GM23248 (cell line): ENCODE measurements at regions not wholly inside any gene's neighbourhood (a gene's known extent, or its start where the extent isn't known, plus 50 kb on each side); places are given as distances from the start of the nearest gene placed in this dataset.

ENCODE experiments used
- EZH2 ChIP-seq: fragments of 200-600 bp; sonication (generic); IDR thresholded peaks from 2 replicates; pipeline ENCODE4 v1.6.1; 2018; ENCODE audit warnings: antibody characterized with exemption, mild to moderate bottlenecking; ENCODE audit not compliant: insufficient read depth, poor library complexity, severe bottlenecking
- EZH2phosphoT487 ChIP-seq: fragments of 200-600 bp; sonication (generic); IDR thresholded peaks from 2 replicates; pipeline ENCODE4 v1.6.1; 2018; ENCODE audit warnings: antibody characterized with exemption, moderate library complexity, mild to moderate bottlenecking, low read depth; ENCODE audit not compliant: insufficient read depth

DNA sequence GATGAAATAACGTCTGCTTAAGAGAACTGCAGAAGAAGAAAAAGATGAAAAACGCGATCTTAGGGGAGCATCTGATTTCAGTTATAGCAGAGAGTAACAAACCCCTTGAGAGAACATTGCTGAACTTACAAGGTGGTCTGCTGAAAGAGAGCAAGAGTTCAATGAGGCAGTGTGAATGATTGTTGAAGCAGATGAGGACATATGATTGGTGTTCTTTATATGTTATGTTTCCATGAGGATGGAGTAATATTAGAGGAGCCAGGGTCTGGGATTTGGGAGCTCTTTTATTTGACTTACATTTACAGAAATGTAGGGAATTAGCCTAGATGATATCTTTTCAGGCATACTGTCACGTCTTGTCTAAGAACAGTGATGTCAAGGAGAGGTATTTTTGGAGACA lies 1302.0 kb downstream of the KCNT2 start:
- TF ChIP-seq EZH2phosphoT487, result no peak
- TF ChIP-seq EZH2, result no peak
